ENCODE measurements at regions not wholly inside any gene's neighbourhood (a gene's known extent, or its start where the extent isn't known, plus 50 kb on each side); places are given as distances from the start of the nearest gene placed in this dataset.

DNA sequence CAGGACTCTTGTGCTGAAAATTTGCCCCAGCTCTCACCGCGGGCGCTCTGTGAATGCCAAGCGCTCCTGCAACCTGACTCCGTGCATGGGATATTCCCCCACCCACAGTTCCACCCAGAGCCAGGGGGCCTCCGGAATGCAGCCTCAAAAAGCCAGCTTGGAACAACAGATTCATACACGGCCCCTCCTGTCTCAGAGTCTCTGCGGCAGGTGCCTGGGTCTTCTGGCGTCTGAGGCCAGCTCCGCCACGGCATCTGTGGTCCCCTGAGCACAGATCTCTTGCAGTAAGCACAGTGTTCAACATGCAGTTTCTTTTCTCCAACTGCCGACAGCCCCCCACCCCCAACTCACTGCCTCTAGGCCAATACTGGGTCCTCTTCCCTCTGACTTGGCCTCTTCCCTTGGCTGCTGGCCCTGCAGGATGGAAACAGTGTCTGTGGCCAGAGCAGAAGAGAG, 355.7 kb upstream of the IRX2 start:
- Histone ChIP-seq H3K27ac (no peak overlapping the region), H3K4me1 (no peaks in the 10 kb centered on the region), H3K36me3 (no peaks in the 10 kb centered on the region), H3K9me3 (no peaks in the 10 kb centered on the region), H3K4me3 (replicated peaks in 1 of 3) (no peak overlapping the region), H3K27me3 (no peaks in the 10 kb centered on the region)
- no peak for DNase-seq
- no peak for TF ChIP-seq POLR2A (IDR thresholded peaks at IDR 0.05)
- TF ChIP-seq, protein P1, sequence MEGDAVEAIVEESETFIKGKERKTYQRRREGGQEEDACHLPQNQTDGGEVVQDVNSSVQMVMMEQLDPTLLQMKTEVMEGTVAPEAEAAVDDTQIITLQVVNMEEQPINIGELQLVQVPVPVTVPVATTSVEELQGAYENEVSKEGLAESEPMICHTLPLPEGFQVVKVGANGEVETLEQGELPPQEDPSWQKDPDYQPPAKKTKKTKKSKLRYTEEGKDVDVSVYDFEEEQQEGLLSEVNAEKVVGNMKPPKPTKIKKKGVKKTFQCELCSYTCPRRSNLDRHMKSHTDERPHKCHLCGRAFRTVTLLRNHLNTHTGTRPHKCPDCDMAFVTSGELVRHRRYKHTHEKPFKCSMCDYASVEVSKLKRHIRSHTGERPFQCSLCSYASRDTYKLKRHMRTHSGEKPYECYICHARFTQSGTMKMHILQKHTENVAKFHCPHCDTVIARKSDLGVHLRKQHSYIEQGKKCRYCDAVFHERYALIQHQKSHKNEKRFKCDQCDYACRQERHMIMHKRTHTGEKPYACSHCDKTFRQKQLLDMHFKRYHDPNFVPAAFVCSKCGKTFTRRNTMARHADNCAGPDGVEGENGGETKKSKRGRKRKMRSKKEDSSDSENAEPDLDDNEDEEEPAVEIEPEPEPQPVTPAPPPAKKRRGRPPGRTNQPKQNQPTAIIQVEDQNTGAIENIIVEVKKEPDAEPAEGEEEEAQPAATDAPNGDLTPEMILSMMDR (IDR thresholded peaks at IDR 0.05): no peak
- intact Hi-C loops (cut with DNase I): no loop called here
- WGBS, 2 donors: 20 to 21% methylated on average over 11 to 12 of the region's 12 CpGs

GRCh38 chr5:3105581-3105980, 354.1 kb upstream of the IRX2 start:
- H3K4me1 ChIP-seq: no peaks in the 10 kb centered on the region
- DNase-seq: no peak
- intact Hi-C loops (cut with DNase I): no loop called here
- no peaks in the 10 kb centered on the region for H3K9me3 ChIP-seq
- no peaks in the 10 kb centered on the region for H3K27me3 ChIP-seq
- TF ChIP-seq, protein P1 (IDR thresholded peaks at IDR 0.05): no peak
- no peak for TF ChIP-seq POLR2A (IDR thresholded peaks at IDR 0.05)
- H3K27ac ChIP-seq: no peak overlapping the region
- H3K36me3 ChIP-seq: no peaks in the 10 kb centered on the region
- no peak overlapping the region for H3K4me3 ChIP-seq (replicated peaks in 1 of 3)
- 76 to 80% methylated on average over 7 to 9 of the region's 9 CpGs for WGBS, 2 donors

GRCh38 chr5:3105172-3105571, 353.7 kb upstream of the IRX2 start:
- no peak for TF ChIP-seq POLR2A (IDR thresholded peaks at IDR 0.05)
- Histone ChIP-seq H3K27me3 (no peaks in the 10 kb centered on the region), H3K27ac (no peak overlapping the region), H3K9me3 (no peaks in the 10 kb centered on the region), H3K4me1 (no peaks in the 10 kb centered on the region), H3K4me3 (replicated peaks in 1 of 3) (no peak overlapping the region), H3K36me3 (no peaks in the 10 kb centered on the region)
- DNase-seq: no peak
- intact Hi-C loops (cut with DNase I): no loop called here
- WGBS, 2 donors: 90 to 91% methylated on average over 3 of the region's 3 CpGs

GRCh38 chr5:3104429-3105060, 353.1 kb upstream of the IRX2 start:
- no peak overlapping the region for H3K4me3 ChIP-seq (replicated peaks in 1 of 3)
- H3K4me1 ChIP-seq: no peaks in the 10 kb centered on the region
- H3K9me3 ChIP-seq: no peaks in the 10 kb centered on the region
- 48 to 50% methylated on average over 20 to 21 of the region's 21 CpGs for WGBS, 2 donors
- H3K27ac ChIP-seq: no peak overlapping the region
- H3K27me3 ChIP-seq: no peaks in the 10 kb centered on the region
- intact Hi-C loops (cut with DNase I): no loop called here
- DNase-seq: no peak
- TF ChIP-seq, protein P1 (IDR thresholded peaks at IDR 0.05): no peak
- TF ChIP-seq POLR2A (IDR thresholded peaks at IDR 0.05): no peak
- H3K36me3 ChIP-seq: no peaks in the 10 kb centered on the region

- no peak for DNase-seq
- no peak overlapping the region for H3K27ac ChIP-seq
- H3K27me3 ChIP-seq: no peaks in the 10 kb centered on the region
- H3K36me3 ChIP-seq: no peaks in the 10 kb centered on the region
- H3K9me3 ChIP-seq: no peaks in the 10 kb centered on the region
- H3K4me3 ChIP-seq (replicated peaks in 1 of 3): no peak overlapping the region
- intact Hi-C loops (cut with DNase I): no loop called here
- TF ChIP-seq POLR2A (IDR thresholded peaks at IDR 0.05): no peak
- TF ChIP-seq, protein P1 (IDR thresholded peaks at IDR 0.05): no peak
- no peaks in the 10 kb centered on the region for H3K4me1 ChIP-seq
- WGBS, 2 donors: 27 to 30% methylated on average over 21 of the region's 21 CpGs
These were observed 351.9 kb upstream of the IRX2 start for GRCh38 chr5:3103262-3103811.

All from thyroid gland (tissue), 4 donors.